Endothelial cell (in vitro differentiated cells): ENCODE measurements at regions not wholly inside any gene's neighbourhood (a gene's known extent, or its start where the extent isn't known, plus 50 kb on each side); places are given as distances from the start of the nearest gene placed in this dataset.

Experiments
- DNase-seq: peaks from one replicate; pipeline ENCODE4 v3.0.0; 2021; ENCODE audit warnings: low spot score
- H3K27ac Mint-ChIP-seq: one replicate; pipeline ENCODE4 v1.8.0; 2021; ENCODE audit warnings: mixed read lengths, inconsistent platforms; ENCODE audit not compliant: unreplicated experiment
- H3K27me3 Mint-ChIP-seq: one replicate; pipeline ENCODE4 v1.8.0; 2021; ENCODE audit warnings: mild to moderate bottlenecking, moderate library complexity, mixed read lengths, inconsistent platforms; ENCODE audit not compliant: unreplicated experiment
- H3K36me3 Mint-ChIP-seq: one replicate; pipeline ENCODE4 v1.8.0; 2021; ENCODE audit warnings: mild to moderate bottlenecking, low read depth, mixed read lengths, inconsistent platforms; ENCODE audit not compliant: unreplicated experiment
- H3K4me1 Mint-ChIP-seq: one replicate; pipeline ENCODE4 v1.8.0; 2021; ENCODE audit warnings: mild to moderate bottlenecking, mixed read lengths, inconsistent platforms; ENCODE audit not compliant: unreplicated experiment
- H3K4me3 Mint-ChIP-seq: one replicate; pipeline ENCODE4 v1.8.0; 2021; ENCODE audit warnings: mild to moderate bottlenecking, mixed read lengths, inconsistent platforms; ENCODE audit not compliant: unreplicated experiment
- H3K9me3 Mint-ChIP-seq: one replicate; pipeline ENCODE4 v1.8.0; 2021; ENCODE audit warnings: mixed read lengths, inconsistent platforms; ENCODE audit not compliant: unreplicated experiment
- TF ChIP-seq, protein P1 (sequence below): fragments of 200-600 bp; sonication (generic); IDR thresholded peaks from one replicate; pipeline ENCODE4 v1.5.0; 2021; ENCODE audit warnings: antibody characterized with exemption; ENCODE audit not compliant: unreplicated experiment

DNA sequence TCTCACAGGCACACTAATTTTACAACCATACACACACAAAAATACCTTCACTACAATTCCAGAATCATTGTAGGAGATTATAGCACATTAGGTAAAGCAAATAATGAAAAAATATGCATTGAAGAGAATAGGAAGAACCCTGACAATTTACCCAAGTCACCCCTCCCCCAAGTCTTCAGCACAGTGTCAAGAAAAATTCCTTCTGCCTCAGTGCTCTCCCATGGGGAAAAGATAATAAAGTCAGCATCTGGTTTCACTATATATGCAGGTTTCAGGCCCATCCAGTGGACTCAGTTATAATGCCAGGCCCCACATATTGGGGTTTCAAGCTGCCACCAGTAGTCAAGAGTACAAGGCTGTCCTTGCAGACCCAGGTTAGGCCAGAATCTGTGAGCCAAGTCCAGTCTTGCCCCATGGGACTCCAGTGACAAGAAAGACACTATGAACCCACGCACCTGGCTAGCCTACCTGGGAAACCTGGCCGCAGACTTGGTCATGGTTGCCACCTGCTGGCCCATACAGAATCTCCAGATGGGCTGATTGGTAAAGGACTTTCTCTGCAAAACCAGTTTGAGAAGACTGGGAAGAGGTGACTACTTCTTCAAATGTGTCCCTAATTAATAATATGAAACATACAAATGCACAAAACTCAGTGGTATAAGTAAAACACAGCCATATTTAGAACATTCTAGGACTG, 398.6 kb upstream of the FLRT2 start:
- no peaks in the 10 kb centered on the region for H3K27me3 Mint-ChIP-seq
- TF ChIP-seq, protein P1, sequence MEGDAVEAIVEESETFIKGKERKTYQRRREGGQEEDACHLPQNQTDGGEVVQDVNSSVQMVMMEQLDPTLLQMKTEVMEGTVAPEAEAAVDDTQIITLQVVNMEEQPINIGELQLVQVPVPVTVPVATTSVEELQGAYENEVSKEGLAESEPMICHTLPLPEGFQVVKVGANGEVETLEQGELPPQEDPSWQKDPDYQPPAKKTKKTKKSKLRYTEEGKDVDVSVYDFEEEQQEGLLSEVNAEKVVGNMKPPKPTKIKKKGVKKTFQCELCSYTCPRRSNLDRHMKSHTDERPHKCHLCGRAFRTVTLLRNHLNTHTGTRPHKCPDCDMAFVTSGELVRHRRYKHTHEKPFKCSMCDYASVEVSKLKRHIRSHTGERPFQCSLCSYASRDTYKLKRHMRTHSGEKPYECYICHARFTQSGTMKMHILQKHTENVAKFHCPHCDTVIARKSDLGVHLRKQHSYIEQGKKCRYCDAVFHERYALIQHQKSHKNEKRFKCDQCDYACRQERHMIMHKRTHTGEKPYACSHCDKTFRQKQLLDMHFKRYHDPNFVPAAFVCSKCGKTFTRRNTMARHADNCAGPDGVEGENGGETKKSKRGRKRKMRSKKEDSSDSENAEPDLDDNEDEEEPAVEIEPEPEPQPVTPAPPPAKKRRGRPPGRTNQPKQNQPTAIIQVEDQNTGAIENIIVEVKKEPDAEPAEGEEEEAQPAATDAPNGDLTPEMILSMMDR: no peak
- H3K4me1 Mint-ChIP-seq: no peaks in the 10 kb centered on the region
- H3K9me3 Mint-ChIP-seq: no peaks in the 10 kb centered on the region
- DNase-seq: no peak
- no peak overlapping the region for H3K4me3 Mint-ChIP-seq
- H3K36me3 Mint-ChIP-seq: no peaks in the 10 kb centered on the region
- H3K27ac Mint-ChIP-seq: no peak overlapping the region

DNA sequence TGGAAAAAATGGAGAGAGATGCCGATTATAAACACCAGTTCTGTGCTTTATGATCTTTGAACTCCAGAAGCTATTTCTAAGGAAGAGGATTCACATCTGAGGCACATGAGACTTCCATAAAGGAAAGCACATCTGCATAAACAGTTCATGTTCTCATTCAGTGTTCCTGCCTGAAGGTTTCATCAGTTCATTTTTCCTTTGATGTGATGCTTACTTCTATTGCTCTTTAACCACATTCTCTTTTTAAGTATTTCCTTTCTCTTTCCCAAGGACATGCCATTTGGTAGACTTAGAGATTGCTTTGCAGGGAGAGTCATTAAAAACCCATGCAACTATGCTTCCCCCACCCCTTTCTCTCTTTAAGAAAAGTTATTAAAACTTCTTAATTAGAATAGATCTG, 387.0 kb upstream of the FLRT2 start:
- Mint-ChIP-seq H3K9me3 (no peaks in the 10 kb centered on the region), H3K27me3 (no peaks in the 10 kb centered on the region), H3K4me3 (no peak overlapping the region), H3K27ac (no peak overlapping the region), H3K36me3 (no peaks in the 10 kb centered on the region), H3K4me1 (peaks cover 3% of the 10 kb centered on the region)
- TF ChIP-seq, protein P1: no peak
- DNase-seq: no peak

DNA sequence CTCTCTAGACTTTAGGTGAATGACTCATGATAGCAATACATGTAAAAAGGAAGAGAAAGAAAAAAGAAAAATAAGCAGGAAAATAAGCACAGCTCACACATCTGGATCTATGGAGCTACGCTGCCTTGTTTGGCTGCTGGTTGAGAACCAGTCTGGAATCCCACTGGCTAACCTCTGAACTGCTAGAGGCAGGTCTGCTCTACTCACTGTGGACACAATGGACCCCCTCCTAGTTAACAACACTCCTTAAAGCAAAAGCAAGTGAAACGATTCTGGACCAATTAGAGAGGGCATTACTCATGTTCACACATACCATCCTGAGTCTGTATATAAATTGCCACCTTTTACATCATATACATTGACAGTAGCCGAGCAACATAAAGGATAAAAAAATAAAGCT, 383.2 kb upstream of the FLRT2 start:
- DNase-seq: no peak
- Mint-ChIP-seq H3K9me3 (no peaks in the 10 kb centered on the region), H3K4me3 (no peak overlapping the region), H3K27ac (no peak overlapping the region), H3K4me1 (peaks cover 3% of the 10 kb centered on the region), H3K27me3 (no peaks in the 10 kb centered on the region), H3K36me3 (no peaks in the 10 kb centered on the region)
- TF ChIP-seq, protein P1: no peak

DNA sequence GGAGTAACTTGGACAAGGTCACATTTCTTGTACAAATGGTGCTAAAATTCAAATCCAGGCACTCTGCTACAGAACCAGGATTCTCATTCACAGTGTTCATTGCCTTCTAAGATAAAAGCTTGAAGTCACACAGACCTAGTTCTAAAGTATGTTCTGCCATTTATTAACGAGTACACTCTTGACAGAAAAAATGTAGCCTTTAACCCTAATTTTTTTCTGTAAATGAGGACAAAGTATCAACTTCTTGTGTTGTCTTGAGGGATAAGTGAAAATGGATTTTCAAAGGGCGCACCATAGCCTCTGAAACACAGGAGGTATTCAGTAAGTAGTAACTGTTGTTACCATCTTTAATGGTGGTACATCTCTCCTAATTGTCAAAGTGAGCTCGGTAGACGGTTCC, 379.8 kb upstream of the FLRT2 start:
- no peak overlapping the region for H3K4me3 Mint-ChIP-seq
- no peaks in the 10 kb centered on the region for H3K9me3 Mint-ChIP-seq
- no peak overlapping the region for H3K27ac Mint-ChIP-seq
- H3K27me3 Mint-ChIP-seq: no peaks in the 10 kb centered on the region
- TF ChIP-seq, protein P1: no peak
- no peak for DNase-seq
- H3K36me3 Mint-ChIP-seq: no peaks in the 10 kb centered on the region
- H3K4me1 Mint-ChIP-seq: no peaks in the 10 kb centered on the region

DNA sequence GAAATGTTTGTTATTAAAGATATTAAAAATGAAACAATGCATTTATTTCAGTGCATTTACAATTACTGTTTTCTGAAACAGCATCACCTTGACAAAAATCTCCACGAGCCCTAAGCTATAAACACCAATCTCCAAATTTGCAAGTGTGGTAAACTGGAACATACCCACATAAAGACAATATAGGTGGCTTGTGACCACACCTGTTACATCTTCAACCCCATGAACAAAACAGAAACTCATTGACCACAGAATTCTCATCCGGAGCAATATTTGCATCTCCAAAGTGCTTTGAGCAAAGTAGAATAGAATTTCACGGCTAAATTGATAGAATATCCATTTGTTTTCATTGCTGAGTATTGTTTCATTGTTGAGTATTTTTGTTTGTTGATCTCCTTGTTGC, 375.2 kb upstream of the FLRT2 start:
- Mint-ChIP-seq H3K4me1 (no peaks in the 10 kb centered on the region), H3K9me3 (peaks cover 5% of the 10 kb centered on the region), H3K27ac (no peak overlapping the region), H3K4me3 (no peak overlapping the region), H3K36me3 (no peaks in the 10 kb centered on the region), H3K27me3 (no peaks in the 10 kb centered on the region)
- TF ChIP-seq, protein P1: no peak
- DNase-seq: no peak
